Endodermal cell (in vitro differentiated cells): ENCODE measurements at regions not wholly inside any gene's neighbourhood (a gene's known extent, or its start where the extent isn't known, plus 50 kb on each side); places are given as distances from the start of the nearest gene placed in this dataset.

Source experiments
- DNase-seq: peaks from one replicate; pipeline ENCODE4 v3.0.0-alpha.2; 2017
- H3K27ac ChIP-seq: 2 replicates; pipeline ENCODE4 v1.5.1; 2013; ENCODE audit warnings: mild to moderate bottlenecking, low read depth, low read length, moderate library complexity
- H3K27me3 ChIP-seq: 2 replicates; pipeline ENCODE4 v1.6.1; 2013; ENCODE audit warnings: mild to moderate bottlenecking, low read length, moderate library complexity; ENCODE audit not compliant: insufficient read depth, control insufficient read depth, poor library complexity, severe bottlenecking
- H3K36me3 ChIP-seq: 2 replicates; pipeline ENCODE4 v1.7.0; 2013; ENCODE audit warnings: mild to moderate bottlenecking, low read length, moderate library complexity; ENCODE audit not compliant: control insufficient read depth, insufficient read depth
- H3K4me1 ChIP-seq: one replicate; pipeline ENCODE4 v1.7.0; 2013; ENCODE audit warnings: low read length; ENCODE audit not compliant: control insufficient read depth, insufficient read depth
- H3K4me3 ChIP-seq: 2 replicates; pipeline ENCODE4 v1.5.1; 2013; ENCODE audit warnings: mild to moderate bottlenecking, low read length, moderate library complexity
- H3K9ac ChIP-seq: 2 replicates; pipeline ENCODE4 v1.6.1; 2013; ENCODE audit warnings: mild to moderate bottlenecking, low read length, moderate library complexity; ENCODE audit not compliant: poor library complexity, severe bottlenecking; ENCODE audit errors: extremely low read depth
- H3K9me3 ChIP-seq: 2 replicates; pipeline ENCODE4 v1.6.1; 2013; ENCODE audit warnings: mild to moderate bottlenecking, low read length, moderate library complexity; ENCODE audit not compliant: control insufficient read depth
- H3K27ac Mint-ChIP-seq: 2 replicates; pipeline ENCODE4 v1.8.0; 2020; ENCODE audit warnings: mixed read lengths
- H3K27me3 Mint-ChIP-seq: 2 replicates; pipeline ENCODE4 v1.8.0; 2021; ENCODE audit warnings: mild to moderate bottlenecking, mixed read lengths; ENCODE audit not compliant: insufficient read depth
- H3K36me3 Mint-ChIP-seq: 2 replicates; pipeline ENCODE4 v1.8.0; 2020; ENCODE audit warnings: low read depth, mixed read lengths
- H3K4me1 Mint-ChIP-seq: 2 replicates; pipeline ENCODE4 v1.8.0; 2020; ENCODE audit warnings: mixed read lengths
- H3K4me3 Mint-ChIP-seq: 2 replicates; pipeline ENCODE4 v1.8.0; 2020; ENCODE audit warnings: mild to moderate bottlenecking, moderate library complexity, mixed read lengths
- H3K9me3 Mint-ChIP-seq: 2 replicates; pipeline ENCODE4 v1.8.0; 2020; ENCODE audit warnings: mild to moderate bottlenecking, mixed read lengths
- WGBS, 2 experiments: methylation state at CpG; one replicate each; pipeline versions ENCODE4 v1.1.5 to v1.1.7; 2013; ENCODE audit warnings: missing lambda C conversion rate in 2 of 2, mixed read lengths in 1 of 2; ENCODE audit not compliant: insufficient coverage in 1 of 2, insufficient read length in 1 of 2; 5-methylcytosine and 5-hydroxymethylcytosine counted together
- TF ChIP-seq, protein P1 (sequence below): fragments of 200-600 bp; sonication (generic); conservative IDR thresholded peaks from 2 replicates; pipeline ENCODE4 v1.5.0; 2021; ENCODE audit warnings: antibody characterized with exemption, mild to moderate bottlenecking

GRCh38 chr5:110255194-110255593 lies 471.3 kb downstream of the TMEM232 start:
- Histone ChIP-seq H3K36me3 (no peaks in the 10 kb centered on the region), H3K27me3 (peaks cover 6% of the 10 kb centered on the region), H3K9ac (no peak overlapping the region), H3K4me1 (peaks cover 3% of the 10 kb centered on the region), H3K9me3 (no peaks in the 10 kb centered on the region), H3K27ac (no peak overlapping the region), H3K4me3 (no peak overlapping the region)
- H3K4me1 Mint-ChIP-seq = no peaks in the 10 kb centered on the region
- DNase-seq = peak; percentile 42
- H3K36me3 Mint-ChIP-seq = no peaks in the 10 kb centered on the region
- peaks cover 4% of the 10 kb centered on the region for H3K27me3 Mint-ChIP-seq
- H3K9me3 Mint-ChIP-seq = no peaks in the 10 kb centered on the region
- 100% methylated on average over 1 of the region's 1 CpG for WGBS, 2 experiments
- H3K4me3 Mint-ChIP-seq = no peak overlapping the region
- no peak overlapping the region for H3K27ac Mint-ChIP-seq
- TF ChIP-seq, protein P1, sequence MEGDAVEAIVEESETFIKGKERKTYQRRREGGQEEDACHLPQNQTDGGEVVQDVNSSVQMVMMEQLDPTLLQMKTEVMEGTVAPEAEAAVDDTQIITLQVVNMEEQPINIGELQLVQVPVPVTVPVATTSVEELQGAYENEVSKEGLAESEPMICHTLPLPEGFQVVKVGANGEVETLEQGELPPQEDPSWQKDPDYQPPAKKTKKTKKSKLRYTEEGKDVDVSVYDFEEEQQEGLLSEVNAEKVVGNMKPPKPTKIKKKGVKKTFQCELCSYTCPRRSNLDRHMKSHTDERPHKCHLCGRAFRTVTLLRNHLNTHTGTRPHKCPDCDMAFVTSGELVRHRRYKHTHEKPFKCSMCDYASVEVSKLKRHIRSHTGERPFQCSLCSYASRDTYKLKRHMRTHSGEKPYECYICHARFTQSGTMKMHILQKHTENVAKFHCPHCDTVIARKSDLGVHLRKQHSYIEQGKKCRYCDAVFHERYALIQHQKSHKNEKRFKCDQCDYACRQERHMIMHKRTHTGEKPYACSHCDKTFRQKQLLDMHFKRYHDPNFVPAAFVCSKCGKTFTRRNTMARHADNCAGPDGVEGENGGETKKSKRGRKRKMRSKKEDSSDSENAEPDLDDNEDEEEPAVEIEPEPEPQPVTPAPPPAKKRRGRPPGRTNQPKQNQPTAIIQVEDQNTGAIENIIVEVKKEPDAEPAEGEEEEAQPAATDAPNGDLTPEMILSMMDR = no peak

GRCh38 chr5:110256298-110256697 lies 470.2 kb downstream of the TMEM232 start:
- WGBS, 2 experiments = 99% methylated on average over 2 of the region's 2 CpGs; no CpG with 5 or more reads in 1 of the 2 experiments
- Histone ChIP-seq H3K9ac (no peak overlapping the region), H3K27me3 (peaks cover 17% of the 10 kb centered on the region), H3K9me3 (no peaks in the 10 kb centered on the region), H3K36me3 (no peaks in the 10 kb centered on the region), H3K4me3 (no peak overlapping the region), H3K4me1 (peaks cover 3% of the 10 kb centered on the region), H3K27ac (no peak overlapping the region)
- Mint-ChIP-seq H3K4me1 (no peaks in the 10 kb centered on the region), H3K4me3 (no peak overlapping the region), H3K27me3 (peaks cover 11% of the 10 kb centered on the region), H3K27ac (no peak overlapping the region), H3K9me3 (no peaks in the 10 kb centered on the region), H3K36me3 (no peaks in the 10 kb centered on the region)
- no peak for DNase-seq
- TF ChIP-seq, protein P1 = no peak

DNA sequence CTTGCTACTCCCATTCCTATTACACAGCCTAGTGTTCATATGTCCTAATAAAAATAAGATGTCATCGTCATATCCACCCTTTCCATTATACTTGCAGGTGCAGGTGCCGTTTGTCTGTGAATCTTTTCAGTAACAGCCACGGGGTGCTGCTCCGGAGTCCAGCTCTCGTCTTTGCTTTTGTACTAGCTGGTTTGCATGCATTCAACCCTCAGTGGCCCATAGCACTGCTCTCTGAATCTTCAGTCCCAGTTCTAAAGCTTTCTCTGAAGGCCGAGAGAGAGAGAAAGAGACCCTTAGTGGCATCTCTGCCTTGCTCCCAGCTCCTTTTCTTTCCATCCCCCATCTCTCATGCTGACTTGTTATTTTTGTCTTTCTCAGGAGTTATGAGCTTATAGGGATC lies 468.5 kb downstream of the TMEM232 start:
- Histone ChIP-seq H3K9ac (no peak overlapping the region), H3K27me3 (peaks cover 30% of the 10 kb centered on the region), H3K9me3 (no peaks in the 10 kb centered on the region), H3K36me3 (no peaks in the 10 kb centered on the region), H3K4me1 (no peaks in the 10 kb centered on the region), H3K27ac (peak overlapping the region; percentile 83), H3K4me3 (no peak overlapping the region)
- Mint-ChIP-seq H3K9me3 (no peaks in the 10 kb centered on the region), H3K36me3 (no peaks in the 10 kb centered on the region), H3K4me3 (no peak overlapping the region), H3K27ac (no peak overlapping the region), H3K4me1 (no peaks in the 10 kb centered on the region), H3K27me3 (peaks cover 17% of the 10 kb centered on the region)
- TF ChIP-seq, protein P1 = no peak
- no peak for DNase-seq
- 89 to 92% methylated on average over 3 to 6 of the region's 6 CpGs for WGBS, 2 experiments
